HG03469 (cell line): ENCODE measurements at regions not wholly inside any gene's neighbourhood (a gene's known extent, or its start where the extent isn't known, plus 50 kb on each side); places are given as distances from the start of the nearest gene placed in this dataset.
"Not testable (repeated sequence)": the region's sequence is repeated elsewhere in the genome, so short reads cannot be mapped to it uniquely, and the experiment has no call there.

Source experiments
- ATAC-seq: cut with Tn5 transposase; IDR thresholded peaks from one replicate; pipeline ENCODE4 v1.9.1; 2021; ENCODE audit warnings: mild to moderate bottlenecking, moderate library complexity, moderate number of reproducible peaks; ENCODE audit not compliant: unreplicated experiment

- no peak for ATAC-seq
Measured at GRCh38 chr5:116785106-116785505, 210.5 kb upstream of the SEMA6A start.

GRCh38 chr5:116779846-116780245 is 205.2 kb upstream of the SEMA6A start:
- ATAC-seq, result no peak

GRCh38 chr5:116778651-116779280 is 204.1 kb upstream of the SEMA6A start:
- ATAC-seq, result no peak

GRCh38 chr5:116778032-116778431 is 203.4 kb upstream of the SEMA6A start:
- ATAC-seq, result peak; percentile 87

- no peak for ATAC-seq
Measured at GRCh38 chr5:116773926-116774325, 199.3 kb upstream of the SEMA6A start.

GRCh38 chr5:116772806-116773205 is 198.2 kb upstream of the SEMA6A start:
- no peak for ATAC-seq

GRCh38 chr5:116772152-116772501 is 197.5 kb upstream of the SEMA6A start:
- ATAC-seq, result no peak

GRCh38 chr5:116771466-116772151 is 197.0 kb upstream of the SEMA6A start:
- no peak for ATAC-seq

- ATAC-seq, result not testable (repeated sequence)
Measured at GRCh38 chr5:116769953-116770352, 195.3 kb upstream of the SEMA6A start.

GRCh38 chr5:116769470-116769869 is 194.8 kb upstream of the SEMA6A start:
- ATAC-seq, result no peak

GRCh38 chr5:116766470-116766947 is 191.9 kb upstream of the SEMA6A start:
- ATAC-seq, result peak; percentile 49

- no peak for ATAC-seq
Measured at GRCh38 chr5:116765441-116765840, 190.8 kb upstream of the SEMA6A start.

- no peak for ATAC-seq
Measured at GRCh38 chr5:116764941-116765340, 190.3 kb upstream of the SEMA6A start.

GRCh38 chr5:116763987-116764866 is 189.6 kb upstream of the SEMA6A start:
- peak; percentile 71 for ATAC-seq

GRCh38 chr5:116759860-116760640 is 185.4 kb upstream of the SEMA6A start:
- ATAC-seq, result no peak

GRCh38 chr5:116757326-116757725 is 182.7 kb upstream of the SEMA6A start:
- ATAC-seq, result no peak

GRCh38 chr5:116756531-116756930 is 181.9 kb upstream of the SEMA6A start:
- ATAC-seq, result no peak

GRCh38 chr5:116754556-116754955 is 179.9 kb upstream of the SEMA6A start:
- no peak for ATAC-seq

GRCh38 chr5:116751684-116752083 is 177.1 kb upstream of the SEMA6A start:
- no peak for ATAC-seq

GRCh38 chr5:116750631-116751580 is 176.3 kb upstream of the SEMA6A start:
- no peak for ATAC-seq
